ENCODE measurements at regions not wholly inside any gene's neighbourhood (a gene's known extent, or its start where the extent isn't known, plus 50 kb on each side); places are given as distances from the start of the nearest gene placed in this dataset.

DNA sequence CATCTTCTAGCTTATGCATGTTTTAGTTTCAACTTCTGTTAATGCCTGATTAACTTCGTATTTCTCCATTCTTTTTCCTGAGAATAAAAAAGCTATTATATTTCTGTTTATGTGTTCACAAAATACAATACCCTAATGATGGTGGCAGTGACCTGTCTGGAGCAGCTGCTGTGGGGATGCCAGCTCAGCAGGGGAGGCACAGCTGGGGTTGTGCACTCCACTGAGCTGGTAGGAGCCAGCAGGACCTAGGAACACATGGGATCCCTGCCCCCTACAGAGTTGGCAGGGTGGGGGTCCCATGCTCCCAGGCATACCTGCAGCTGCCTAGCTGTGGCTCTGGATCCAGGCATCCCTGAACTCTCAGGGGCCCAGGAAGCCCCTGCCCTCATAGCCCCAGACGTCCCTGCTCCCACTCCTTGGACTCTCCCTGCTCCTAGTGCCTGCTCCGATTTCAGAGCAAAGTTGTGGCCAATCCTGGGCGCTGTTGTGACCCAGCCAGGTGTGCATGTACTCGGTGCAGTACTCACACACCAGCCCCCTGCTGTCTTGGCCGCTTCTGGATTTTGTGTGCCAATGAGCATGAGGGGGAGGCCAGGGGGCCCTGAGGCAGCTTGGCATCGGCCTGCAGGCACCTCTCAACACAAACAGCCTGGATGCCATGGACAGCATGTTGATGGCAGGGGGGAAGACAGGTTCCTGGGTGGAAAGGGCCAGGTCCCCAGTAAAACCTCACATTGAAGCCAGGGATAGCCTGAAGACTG, 546.0 kb downstream of the ZNF804A start:
- DNase-seq (ENCODE audit: low read depth), result no peak
- TF ChIP-seq, protein P1, sequence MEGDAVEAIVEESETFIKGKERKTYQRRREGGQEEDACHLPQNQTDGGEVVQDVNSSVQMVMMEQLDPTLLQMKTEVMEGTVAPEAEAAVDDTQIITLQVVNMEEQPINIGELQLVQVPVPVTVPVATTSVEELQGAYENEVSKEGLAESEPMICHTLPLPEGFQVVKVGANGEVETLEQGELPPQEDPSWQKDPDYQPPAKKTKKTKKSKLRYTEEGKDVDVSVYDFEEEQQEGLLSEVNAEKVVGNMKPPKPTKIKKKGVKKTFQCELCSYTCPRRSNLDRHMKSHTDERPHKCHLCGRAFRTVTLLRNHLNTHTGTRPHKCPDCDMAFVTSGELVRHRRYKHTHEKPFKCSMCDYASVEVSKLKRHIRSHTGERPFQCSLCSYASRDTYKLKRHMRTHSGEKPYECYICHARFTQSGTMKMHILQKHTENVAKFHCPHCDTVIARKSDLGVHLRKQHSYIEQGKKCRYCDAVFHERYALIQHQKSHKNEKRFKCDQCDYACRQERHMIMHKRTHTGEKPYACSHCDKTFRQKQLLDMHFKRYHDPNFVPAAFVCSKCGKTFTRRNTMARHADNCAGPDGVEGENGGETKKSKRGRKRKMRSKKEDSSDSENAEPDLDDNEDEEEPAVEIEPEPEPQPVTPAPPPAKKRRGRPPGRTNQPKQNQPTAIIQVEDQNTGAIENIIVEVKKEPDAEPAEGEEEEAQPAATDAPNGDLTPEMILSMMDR (IDR thresholded peaks at IDR 0.05; ENCODE audit: low read depth, low read length, missing control alignments), result no peak
- no peak overlapping the region for H3K4me3 ChIP-seq (ENCODE audit: low read depth, low read length)

DNA sequence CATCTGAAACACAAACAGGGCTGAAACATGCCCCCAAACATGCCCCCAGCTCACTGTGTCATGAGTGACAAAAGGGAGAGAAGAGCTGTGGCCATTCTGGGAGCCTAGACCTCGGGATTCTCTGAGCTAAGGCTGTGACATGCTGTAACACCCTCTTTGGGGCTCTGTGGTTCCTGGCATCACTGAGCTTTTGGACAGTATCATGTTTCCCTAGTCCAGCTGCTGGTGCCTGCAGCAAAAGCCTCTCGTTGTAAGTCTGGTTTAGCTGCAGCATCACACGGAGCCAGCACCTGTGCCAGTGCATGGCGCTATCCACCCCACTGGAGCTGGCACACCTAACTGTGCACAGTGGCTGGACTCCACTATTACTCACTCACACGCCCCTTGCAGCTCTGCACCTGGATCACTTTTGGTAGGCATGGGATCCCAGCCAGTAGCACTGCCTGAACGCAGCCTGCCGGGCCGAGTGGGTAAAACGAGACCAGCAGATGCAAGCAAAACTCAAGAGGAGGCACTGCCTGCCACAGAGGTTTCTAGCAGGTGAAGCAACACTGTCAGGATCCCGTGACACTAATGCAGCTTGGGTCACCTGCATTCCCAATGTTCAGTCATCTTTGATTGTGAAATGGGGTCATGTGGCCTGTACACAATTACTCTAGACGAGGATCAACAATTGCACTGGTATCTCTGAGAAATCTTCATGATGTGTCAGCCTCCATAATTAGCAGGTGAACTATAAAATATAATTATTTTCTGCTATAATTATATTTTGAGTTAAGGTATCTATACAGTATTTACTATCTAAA, 547.2 kb downstream of the ZNF804A start:
- TF ChIP-seq, protein P1 (IDR thresholded peaks at IDR 0.05; ENCODE audit: low read depth, low read length, missing control alignments), result no peak
- DNase-seq (ENCODE audit: low read depth), result no peak

GRCh38 chr2:185147361-185147760, 549.0 kb downstream of the ZNF804A start:
- TF ChIP-seq, protein P1 (IDR thresholded peaks at IDR 0.05; ENCODE audit: low read depth, low read length, missing control alignments), result no peak
- H3K4me3 ChIP-seq (ENCODE audit: low read depth, low read length), result no peak overlapping the region
- no peak for DNase-seq (ENCODE audit: low read depth)

More for the DNA sequence above, 547.2 kb downstream of the ZNF804A start:
- no peak overlapping the region for H3K4me3 ChIP-seq (ENCODE audit: low read depth, low read length)

- DNase-seq (ENCODE audit: low read depth), result no peak
- TF ChIP-seq, protein P1 (IDR thresholded peaks at IDR 0.05; ENCODE audit: low read depth, low read length, missing control alignments), result no peak
- H3K4me3 ChIP-seq (ENCODE audit: low read depth, low read length), result no peak overlapping the region
Observed at GRCh38 chr2:185152186-185152585, 553.9 kb downstream of the ZNF804A start.

DNA sequence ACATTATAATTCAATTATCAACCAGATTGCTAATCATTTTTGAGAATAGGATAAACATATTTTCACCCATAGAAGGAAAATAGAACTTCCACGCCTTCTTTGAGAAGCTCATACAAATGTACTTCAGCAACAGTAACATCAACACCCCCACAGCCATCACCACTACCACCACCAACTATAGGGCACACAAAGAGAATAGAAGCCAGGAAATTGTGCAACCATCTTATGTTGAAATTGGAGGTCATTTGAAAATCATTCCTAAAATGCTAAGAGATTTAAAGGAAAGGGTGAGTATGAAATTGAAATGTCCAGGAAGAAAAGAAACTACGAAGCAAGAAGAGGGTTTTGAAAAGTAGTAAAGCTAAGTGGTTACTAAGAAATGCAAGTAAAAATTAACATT, 563.4 kb downstream of the ZNF804A start:
- TF ChIP-seq, protein P1 (IDR thresholded peaks at IDR 0.05; ENCODE audit: low read depth, low read length, missing control alignments), result no peak
- DNase-seq (ENCODE audit: low read depth), result no peak
- no peak overlapping the region for H3K4me3 ChIP-seq (ENCODE audit: low read depth, low read length)

GRCh38 chr2:185174353-185174752, 564.3 kb upstream of the FSIP2 start:
- TF ChIP-seq, protein P1 (IDR thresholded peaks at IDR 0.05; ENCODE audit: low read depth, low read length, missing control alignments), result no peak
- no peak overlapping the region for H3K4me3 ChIP-seq (ENCODE audit: low read depth, low read length)
- DNase-seq (ENCODE audit: low read depth), result no peak
